ENCODE measurements at regions not wholly inside any gene's neighbourhood (a gene's known extent, or its start where the extent isn't known, plus 50 kb on each side); places are given as distances from the start of the nearest gene placed in this dataset.

DNA sequence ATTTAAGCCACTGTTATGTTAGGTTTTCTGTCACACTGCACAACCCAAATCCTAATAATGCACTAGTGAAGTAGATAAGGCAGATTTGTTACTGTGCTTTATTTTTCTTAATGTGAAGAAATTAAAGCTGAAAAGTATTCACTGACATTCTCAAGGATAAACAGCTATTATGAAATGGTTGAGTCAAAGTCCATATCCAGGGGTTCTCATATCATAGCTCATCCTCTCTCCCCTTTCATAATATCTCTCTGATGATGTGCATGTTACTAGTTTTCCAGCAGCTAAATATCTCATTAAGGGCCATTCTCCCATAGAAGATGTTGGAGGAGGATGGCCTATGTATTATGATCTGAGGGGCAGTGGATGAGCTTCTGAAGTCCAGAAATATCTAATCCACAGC is 53.6 kb upstream of the CCDC190 start:
- H3K27ac ChIP-seq: no peak overlapping the region
- TF ChIP-seq, protein P1, sequence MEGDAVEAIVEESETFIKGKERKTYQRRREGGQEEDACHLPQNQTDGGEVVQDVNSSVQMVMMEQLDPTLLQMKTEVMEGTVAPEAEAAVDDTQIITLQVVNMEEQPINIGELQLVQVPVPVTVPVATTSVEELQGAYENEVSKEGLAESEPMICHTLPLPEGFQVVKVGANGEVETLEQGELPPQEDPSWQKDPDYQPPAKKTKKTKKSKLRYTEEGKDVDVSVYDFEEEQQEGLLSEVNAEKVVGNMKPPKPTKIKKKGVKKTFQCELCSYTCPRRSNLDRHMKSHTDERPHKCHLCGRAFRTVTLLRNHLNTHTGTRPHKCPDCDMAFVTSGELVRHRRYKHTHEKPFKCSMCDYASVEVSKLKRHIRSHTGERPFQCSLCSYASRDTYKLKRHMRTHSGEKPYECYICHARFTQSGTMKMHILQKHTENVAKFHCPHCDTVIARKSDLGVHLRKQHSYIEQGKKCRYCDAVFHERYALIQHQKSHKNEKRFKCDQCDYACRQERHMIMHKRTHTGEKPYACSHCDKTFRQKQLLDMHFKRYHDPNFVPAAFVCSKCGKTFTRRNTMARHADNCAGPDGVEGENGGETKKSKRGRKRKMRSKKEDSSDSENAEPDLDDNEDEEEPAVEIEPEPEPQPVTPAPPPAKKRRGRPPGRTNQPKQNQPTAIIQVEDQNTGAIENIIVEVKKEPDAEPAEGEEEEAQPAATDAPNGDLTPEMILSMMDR (conservative IDR thresholded peaks at IDR 0.05): no peak
- TF ChIP-seq ZFX (IDR thresholded peaks at IDR 0.05): no peak

GRCh38 chr1:162913345-162913744 is 52.4 kb upstream of the CCDC190 start:
- H3K27ac ChIP-seq: peak overlapping the region; percentile 40; the same call in 1 of the 2 replicates
- TF ChIP-seq, protein P1 (conservative IDR thresholded peaks at IDR 0.05): no peak
- no peak for TF ChIP-seq ZFX (IDR thresholded peaks at IDR 0.05)

DNA sequence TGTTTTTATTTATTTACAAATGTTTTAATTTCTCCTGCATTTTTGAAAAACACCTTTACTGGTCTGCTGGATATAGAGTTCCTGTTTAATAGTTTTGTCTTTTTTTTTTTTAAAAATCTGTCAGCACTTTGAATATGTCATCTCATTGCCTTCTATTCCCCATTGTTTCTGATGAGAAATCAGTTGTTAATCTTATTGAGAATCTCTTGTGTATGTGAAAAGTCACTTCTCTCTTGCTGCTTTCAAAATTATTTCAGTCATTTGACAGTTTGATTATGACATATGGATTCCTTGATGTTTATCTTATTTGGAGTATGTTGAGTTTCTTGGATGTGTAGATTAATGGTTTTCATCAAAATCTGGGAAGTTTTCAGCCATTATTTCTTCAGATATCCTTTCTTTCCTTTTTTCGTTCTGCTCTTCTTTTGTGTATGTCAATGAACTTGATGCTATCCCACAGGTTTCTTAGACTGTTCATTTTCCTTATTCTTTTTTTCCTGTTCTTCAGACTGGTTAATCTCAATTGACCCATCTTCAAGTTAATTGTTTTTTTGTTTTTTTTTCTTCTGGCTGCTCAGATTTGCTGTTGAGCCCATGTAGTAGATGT is 51.2 kb upstream of the CCDC190 start:
- H3K27ac ChIP-seq: no peak overlapping the region
- no peak for TF ChIP-seq ZFX (IDR thresholded peaks at IDR 0.05)
- TF ChIP-seq, protein P1 (conservative IDR thresholded peaks at IDR 0.05): no peak

Measured in C4-2B (cell line).